ENCODE measurements at regions not wholly inside any gene's neighbourhood (a gene's known extent, or its start where the extent isn't known, plus 50 kb on each side); places are given as distances from the start of the nearest gene placed in this dataset.

- H3K36me3 Mint-ChIP-seq (ENCODE audit: unreplicated experiment): no peaks in the 10 kb centered on the region
- DNase-seq (ENCODE audit: extremely low spot score, unreplicated experiment): no peak
- peaks cover 33% of the 10 kb centered on the region for H3K4me1 Mint-ChIP-seq (ENCODE audit: unreplicated experiment)
- peak overlapping the region; percentile 89 for H3K27ac Mint-ChIP-seq (ENCODE audit: unreplicated experiment)
- H3K9me3 Mint-ChIP-seq (ENCODE audit: unreplicated experiment): peaks cover 6% of the 10 kb centered on the region
- TF ChIP-seq CTCF (IDR thresholded peaks at IDR 0.05): no peak
- H3K27me3 Mint-ChIP-seq (ENCODE audit: unreplicated experiment): no peaks in the 10 kb centered on the region
- no peak overlapping the region for H3K4me3 Mint-ChIP-seq (ENCODE audit: unreplicated experiment)
These were observed 262.3 kb downstream of the AUH start for GRCh38 chr9:91099436-91099835.

DNA sequence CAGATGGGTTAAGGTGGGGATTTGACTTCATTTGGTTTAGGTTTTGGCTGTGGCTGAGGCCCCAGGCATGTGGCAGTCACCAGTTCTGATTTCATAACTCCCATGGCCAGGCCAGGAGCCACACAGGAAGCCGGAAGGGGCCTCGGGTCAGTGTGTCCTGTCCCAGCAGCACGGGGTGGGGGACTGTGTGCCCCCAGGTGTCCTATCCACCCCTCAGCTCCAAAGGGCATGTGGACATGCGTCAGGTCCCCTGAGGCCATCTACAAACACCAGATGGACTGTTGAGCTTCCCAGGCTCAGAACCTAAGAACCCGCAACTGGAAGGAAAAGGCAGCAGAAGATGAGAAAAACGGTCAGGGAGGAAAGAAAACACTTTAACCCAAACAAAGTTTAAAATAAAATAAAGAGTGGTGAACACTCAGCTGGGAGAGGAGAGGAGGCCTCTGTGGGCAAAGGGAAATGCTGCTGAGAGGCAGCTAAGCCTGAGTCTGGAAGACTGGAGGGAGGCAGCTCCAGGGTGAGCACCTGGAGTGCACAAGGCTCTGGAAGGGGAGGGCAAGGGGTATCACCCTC is 260.8 kb downstream of the AUH start:
- Mint-ChIP-seq H3K27me3 (ENCODE audit: unreplicated experiment) (no peaks in the 10 kb centered on the region), H3K36me3 (ENCODE audit: unreplicated experiment) (no peaks in the 10 kb centered on the region), H3K27ac (ENCODE audit: unreplicated experiment) (peak overlapping the region; percentile 89), H3K4me1 (ENCODE audit: unreplicated experiment) (peaks cover 33% of the 10 kb centered on the region), H3K4me3 (ENCODE audit: unreplicated experiment) (no peak overlapping the region), H3K9me3 (ENCODE audit: unreplicated experiment) (no peaks in the 10 kb centered on the region)
- DNase-seq (ENCODE audit: extremely low spot score, unreplicated experiment): no peak
- no peak for TF ChIP-seq CTCF (IDR thresholded peaks at IDR 0.05)

- peaks cover 35% of the 10 kb centered on the region for H3K4me1 Mint-ChIP-seq (ENCODE audit: unreplicated experiment)
- no peak for TF ChIP-seq CTCF (IDR thresholded peaks at IDR 0.05)
- no peak overlapping the region for H3K4me3 Mint-ChIP-seq (ENCODE audit: unreplicated experiment)
- no peaks in the 10 kb centered on the region for H3K9me3 Mint-ChIP-seq (ENCODE audit: unreplicated experiment)
- no peak for DNase-seq (ENCODE audit: extremely low spot score, unreplicated experiment)
- no peaks in the 10 kb centered on the region for H3K27me3 Mint-ChIP-seq (ENCODE audit: unreplicated experiment)
- no peaks in the 10 kb centered on the region for H3K36me3 Mint-ChIP-seq (ENCODE audit: unreplicated experiment)
- peak overlapping the region; percentile 89 for H3K27ac Mint-ChIP-seq (ENCODE audit: unreplicated experiment)
These were observed 260.0 kb downstream of the AUH start for GRCh38 chr9:91101611-91102168.

DNA sequence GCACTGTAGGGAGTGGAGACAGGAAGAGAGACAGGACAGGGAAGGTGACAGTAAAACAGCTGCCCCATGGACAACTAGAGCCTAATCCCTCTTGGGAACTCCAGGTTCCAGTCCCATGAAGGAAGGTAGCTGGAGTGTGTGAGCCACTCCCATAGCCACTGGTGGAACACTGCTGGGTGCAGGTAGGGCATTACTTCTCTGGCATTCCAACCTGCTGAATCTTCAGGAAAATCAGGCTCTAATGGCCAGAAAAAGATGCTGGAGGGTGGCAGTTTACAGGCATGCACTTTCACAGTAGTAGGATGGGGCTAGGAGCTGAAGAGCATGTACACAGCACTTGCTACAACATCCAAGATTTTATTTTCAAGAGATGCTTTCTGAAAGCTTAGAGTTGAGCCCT is 259.4 kb downstream of the AUH start:
- Mint-ChIP-seq H3K9me3 (ENCODE audit: unreplicated experiment) (no peaks in the 10 kb centered on the region), H3K36me3 (ENCODE audit: unreplicated experiment) (no peaks in the 10 kb centered on the region), H3K4me1 (ENCODE audit: unreplicated experiment) (peaks cover 35% of the 10 kb centered on the region), H3K27me3 (ENCODE audit: unreplicated experiment) (no peaks in the 10 kb centered on the region), H3K4me3 (ENCODE audit: unreplicated experiment) (no peak overlapping the region), H3K27ac (ENCODE audit: unreplicated experiment) (peak overlapping the region; percentile 89)
- no peak for TF ChIP-seq CTCF (IDR thresholded peaks at IDR 0.05)
- DNase-seq (ENCODE audit: extremely low spot score, unreplicated experiment): no peak

GRCh38 chr9:91103931-91104330 is 257.8 kb downstream of the AUH start:
- Mint-ChIP-seq H3K27ac (ENCODE audit: unreplicated experiment) (no peak overlapping the region), H3K9me3 (ENCODE audit: unreplicated experiment) (no peaks in the 10 kb centered on the region), H3K4me1 (ENCODE audit: unreplicated experiment) (peaks cover 35% of the 10 kb centered on the region), H3K4me3 (ENCODE audit: unreplicated experiment) (no peak overlapping the region), H3K36me3 (ENCODE audit: unreplicated experiment) (no peaks in the 10 kb centered on the region), H3K27me3 (ENCODE audit: unreplicated experiment) (no peaks in the 10 kb centered on the region)
- no peak for DNase-seq (ENCODE audit: extremely low spot score, unreplicated experiment)
- TF ChIP-seq CTCF (IDR thresholded peaks at IDR 0.05): no peak
